GM18511 (cell line): ENCODE measurements at regions not wholly inside any gene's neighbourhood (a gene's known extent, or its start where the extent isn't known, plus 50 kb on each side); places are given as distances from the start of the nearest gene placed in this dataset.

ENCODE experiments used
- ATAC-seq: cut with Tn5 transposase; IDR thresholded peaks from one replicate; pipeline ENCODE4 v1.9.1; 2021; ENCODE audit warnings: mild to moderate bottlenecking, moderate library complexity; ENCODE audit not compliant: unreplicated experiment

GRCh38 chr1:193367863-193368262 lies 181.4 kb upstream of the B3GALT2 start:
- peak; percentile 35 for ATAC-seq

- no peak for ATAC-seq
Measured at GRCh38 chr1:193366764-193367507, 180.5 kb upstream of the B3GALT2 start.

GRCh38 chr1:193365966-193366365 lies 179.6 kb upstream of the B3GALT2 start:
- ATAC-seq = no peak

- no peak for ATAC-seq
Measured at GRCh38 chr1:193359631-193360030, 173.2 kb upstream of the B3GALT2 start.

GRCh38 chr1:193358419-193358818 lies 172.0 kb upstream of the B3GALT2 start:
- ATAC-seq = no peak

- ATAC-seq = no peak
Measured at GRCh38 chr1:193356249-193356648, 169.8 kb upstream of the B3GALT2 start.

- ATAC-seq = no peak
Measured at GRCh38 chr1:193355626-193356025, 169.2 kb upstream of the B3GALT2 start.

GRCh38 chr1:193355178-193355577 lies 168.8 kb upstream of the B3GALT2 start:
- no peak for ATAC-seq

- no peak for ATAC-seq
Measured at GRCh38 chr1:193348769-193349535, 162.5 kb upstream of the B3GALT2 start.

- ATAC-seq = no peak
Measured at GRCh38 chr1:193348091-193348768, 161.8 kb upstream of the B3GALT2 start.

GRCh38 chr1:193346085-193346484 lies 159.7 kb upstream of the B3GALT2 start:
- no peak for ATAC-seq

GRCh38 chr1:193342811-193343210 lies 156.4 kb upstream of the B3GALT2 start:
- ATAC-seq = no peak

- no peak for ATAC-seq
Measured at GRCh38 chr1:193340331-193340730, 153.9 kb upstream of the B3GALT2 start.

- no peak for ATAC-seq
Measured at GRCh38 chr1:193339401-193339800, 153.0 kb upstream of the B3GALT2 start.

GRCh38 chr1:193338194-193338593 lies 151.8 kb upstream of the B3GALT2 start:
- peak; percentile 79 for ATAC-seq

- ATAC-seq = no peak
Measured at GRCh38 chr1:193335806-193336428, 149.5 kb upstream of the B3GALT2 start.

GRCh38 chr1:193333166-193333565 lies 146.8 kb upstream of the B3GALT2 start:
- no peak for ATAC-seq

GRCh38 chr1:193326296-193326695 lies 139.9 kb upstream of the B3GALT2 start:
- ATAC-seq = no peak

GRCh38 chr1:193325771-193326170 lies 139.4 kb upstream of the B3GALT2 start:
- ATAC-seq = no peak

- ATAC-seq = no peak
Measured at GRCh38 chr1:193325042-193325441, 138.6 kb upstream of the B3GALT2 start.

GRCh38 chr1:193322211-193322610 lies 135.8 kb upstream of the B3GALT2 start:
- ATAC-seq = no peak
